NOMO-1 treated with DMSO at 0.1 percent for 48 hours (cell line): ENCODE measurements at regions not wholly inside any gene's neighbourhood (a gene's known extent, or its start where the extent isn't known, plus 50 kb on each side); places are given as distances from the start of the nearest gene placed in this dataset.

Source experiments
- DNase-seq: peaks from one replicate; lab custom pipeline; 2025; ENCODE audit not compliant: unreplicated experiment; lab: John Stamatoyannopoulos, UW

- no peak for DNase-seq
These were observed 53.1 kb upstream of the TRIM67 start for GRCh38 chr1:231108516-231109302.

- no peak for DNase-seq
These were observed 54.1 kb upstream of the TRIM67 start for GRCh38 chr1:231107600-231108326.

- no peak for DNase-seq
These were observed 54.7 kb upstream of the TRIM67 start for GRCh38 chr1:231107151-231107550.

- DNase-seq, result no peak
These were observed 55.5 kb upstream of the TRIM67 start for GRCh38 chr1:231106347-231106746.

- DNase-seq, result no peak
These were observed 56.9 kb upstream of the TRIM67 start for GRCh38 chr1:231104917-231105316.

- no peak for DNase-seq
These were observed 57.9 kb upstream of the TRIM67 start for GRCh38 chr1:231103961-231104360.

- DNase-seq, result no peak
These were observed 60.1 kb upstream of the FAM89A start for GRCh38 chr1:231099996-231100767.

- no peak for DNase-seq
These were observed 59.3 kb upstream of the FAM89A start for GRCh38 chr1:231099311-231099710.

GRCh38 chr1:231095595-231095994 is 55.5 kb upstream of the FAM89A start:
- DNase-seq, result no peak

GRCh38 chr1:231094421-231094820 is 54.4 kb upstream of the FAM89A start:
- DNase-seq, result no peak

GRCh38 chr1:231093156-231093922 is 53.3 kb upstream of the FAM89A start:
- peak; percentile 7 for DNase-seq

GRCh38 chr1:231092380-231092779 is 52.3 kb upstream of the FAM89A start:
- DNase-seq, result no peak

- peak; percentile 21 for DNase-seq
These were observed 51.8 kb upstream of the FAM89A start for GRCh38 chr1:231091831-231092301.

- DNase-seq, result no peak
These were observed 51.4 kb upstream of the FAM89A start for GRCh38 chr1:231091415-231091814.
